Prostate gland (tissue), 2 donors: ENCODE measurements at regions not wholly inside any gene's neighbourhood (a gene's known extent, or its start where the extent isn't known, plus 50 kb on each side); places are given as distances from the start of the nearest gene placed in this dataset.
"Not testable (repeated sequence)": the region's sequence is repeated elsewhere in the genome, so short reads cannot be mapped to it uniquely, and the experiment has no call there.

ENCODE experiments used
- DNase-seq: peaks from one replicate; pipeline ENCODE4 v3.0.0-alpha.2; 2019; ENCODE audit warnings: low spot score
- H3K27ac ChIP-seq, 2 donors: fragments of 200-600 bp; sonication (generic); 2 replicates each; pipeline ENCODE4 v1.5.1; 2017 to 2019
- H3K27me3 ChIP-seq: fragments of 200-600 bp; sonication (generic); replicated peaks from 2 replicates; pipeline ENCODE4 v1.5.1; 2019; ENCODE audit not compliant: insufficient read depth
- H3K36me3 ChIP-seq, 2 donors: fragments of 200-600 bp; sonication (generic); 1 replicate in 1 of 2; 2 replicates in 1 of 2; pipeline versions ENCODE4 v1.5.1 to v1.8.1; 2017 to 2019
- H3K4me1 ChIP-seq: fragments of 200-600 bp; sonication (generic); replicated peaks from 2 replicates; pipeline ENCODE4 v1.5.1; 2019
- H3K4me3 ChIP-seq, 2 donors: fragments of 200-600 bp; sonication (generic); 2 replicates each; pipeline ENCODE4 v1.5.1; 2017 to 2019
- H3K9me3 ChIP-seq: fragments of 200-600 bp; sonication (generic); 2 replicates; pipeline ENCODE4 v1.5.1; 2017
- POLR2A ChIP-seq: fragments of 450-650 bp; IDR thresholded peaks from one replicate; pipeline ENCODE4 v1.6.1; 2016; ENCODE audit warnings: antibody characterized with exemption, mild to moderate bottlenecking
- POLR2AphosphoS5 ChIP-seq: sonication (generic); formaldehyde crosslinking; IDR thresholded peaks from one replicate; pipeline ENCODE4 v1.6.1; 2017; ENCODE audit warnings: antibody characterized with exemption
- WGBS: methylation state at CpG from one replicate; pipeline ENCODE4 v1.1.5; 2018; 5-methylcytosine and 5-hydroxymethylcytosine counted together
- intact Hi-C: fragments of 100-400 bp; cut with DNase I; formaldehyde crosslinking; loops from one replicate; pipeline ENCODE4 v1.14.2; 2022

- DNase-seq, intact Hi-C loops, H3K36me3 ChIP-seq, H3K4me1 ChIP-seq, H3K27ac ChIP-seq, H3K27me3 ChIP-seq, H3K4me3 ChIP-seq, H3K9me3 ChIP-seq: not testable (repeated sequence)
- WGBS = 35% methylated on average over 5 of the region's 7 CpGs
Measured at GRCh38 chr1:149157409-149157808, 54.1 kb upstream of the NBPF9 start.

- H3K4me1 ChIP-seq, DNase-seq, intact Hi-C loops, H3K4me3 ChIP-seq, H3K36me3 ChIP-seq, H3K27ac ChIP-seq, H3K27me3 ChIP-seq, H3K9me3 ChIP-seq: not testable (repeated sequence)
- 32% methylated on average over 1 of the region's 3 CpGs for WGBS
Measured at GRCh38 chr1:149158308-149158707, 55.0 kb upstream of the NBPF9 start.

- H3K4me3 ChIP-seq, DNase-seq, intact Hi-C loops, H3K9me3 ChIP-seq, H3K27ac ChIP-seq, H3K4me1 ChIP-seq, H3K36me3 ChIP-seq, H3K27me3 ChIP-seq: not testable (repeated sequence)
- WGBS = 40% methylated on average over 1 of the region's 19 CpGs
Measured at GRCh38 chr1:149163063-149163444, 59.7 kb upstream of the NBPF9 start.

GRCh38 chr1:149174765-149175164, 71.4 kb upstream of the NBPF9 start:
- intact Hi-C loops, H3K4me1 ChIP-seq, H3K9me3 ChIP-seq, H3K27me3 ChIP-seq, H3K27ac ChIP-seq, H3K4me3 ChIP-seq, H3K36me3 ChIP-seq: not testable (repeated sequence)
- 52% methylated on average over 3 of the region's 7 CpGs for WGBS
- peak; percentile 22 for TF ChIP-seq POLR2AphosphoS5
- DNase-seq = peak; percentile 20

GRCh38 chr1:149175812-149176211, 72.5 kb upstream of the NBPF9 start:
- intact Hi-C loops, H3K36me3 ChIP-seq, H3K4me1 ChIP-seq, H3K27me3 ChIP-seq, H3K27ac ChIP-seq, H3K9me3 ChIP-seq: not testable (repeated sequence)
- WGBS = 0% methylated on average over 10 of the region's 21 CpGs
- DNase-seq = peak; percentile 3
- peak overlapping the region; percentile 35 for H3K4me3 ChIP-seq

- intact Hi-C loops = not testable (repeated sequence)
Measured at GRCh38 chr1:149176453-149177316, 73.3 kb upstream of the NBPF9 start.

GRCh38 chr1:149190742-149191141, 87.4 kb upstream of the NBPF9 start:
- intact Hi-C loops, H3K4me1 ChIP-seq, H3K9me3 ChIP-seq, H3K36me3 ChIP-seq, H3K27ac ChIP-seq, H3K4me3 ChIP-seq, DNase-seq, H3K27me3 ChIP-seq: not testable (repeated sequence)
- 62% methylated on average over 2 of the region's 2 CpGs for WGBS

More at GRCh38 chr1:149176453-149177316, 73.3 kb upstream of the NBPF9 start:
- not testable (repeated sequence) for H3K27me3 ChIP-seq, H3K9me3 ChIP-seq, H3K4me1 ChIP-seq, H3K36me3 ChIP-seq
- H3K27ac ChIP-seq = peak overlapping the region; percentile 76 to 79
- peak overlapping the region; percentile 44 to 45 for H3K4me3 ChIP-seq
- TF ChIP-seq POLR2A = peak; percentile 44
- 0% methylated on average over 6 of the region's 68 CpGs for WGBS
- peak; percentile 21 for DNase-seq

GRCh38 chr1:149196651-149197050, 93.3 kb upstream of the NBPF9 start:
- H3K9me3 ChIP-seq, intact Hi-C loops, DNase-seq, H3K4me3 ChIP-seq, H3K36me3 ChIP-seq, H3K4me1 ChIP-seq, H3K27me3 ChIP-seq, H3K27ac ChIP-seq: not testable (repeated sequence)
- 100% methylated on average over 1 of the region's 1 CpG for WGBS

GRCh38 chr1:149200567-149200966, 97.2 kb upstream of the NBPF9 start:
- WGBS = 88% methylated on average over 1 of the region's 1 CpG
- intact Hi-C loops, H3K4me1 ChIP-seq, H3K36me3 ChIP-seq, H3K27me3 ChIP-seq, DNase-seq, H3K27ac ChIP-seq, H3K4me3 ChIP-seq, H3K9me3 ChIP-seq: not testable (repeated sequence)

GRCh38 chr1:149202283-149202682, 98.9 kb upstream of the NBPF9 start:
- 90% methylated on average over 1 of the region's 1 CpG for WGBS
- DNase-seq, H3K9me3 ChIP-seq, H3K36me3 ChIP-seq, intact Hi-C loops, H3K27ac ChIP-seq, H3K27me3 ChIP-seq, H3K4me1 ChIP-seq, H3K4me3 ChIP-seq: not testable (repeated sequence)

- DNase-seq, H3K27me3 ChIP-seq, H3K36me3 ChIP-seq, intact Hi-C loops, H3K27ac ChIP-seq, H3K9me3 ChIP-seq, H3K4me1 ChIP-seq, H3K4me3 ChIP-seq: not testable (repeated sequence)
- 82% methylated on average over 2 of the region's 2 CpGs for WGBS
Measured at GRCh38 chr1:149204396-149204795, 101.0 kb upstream of the NBPF9 start.

GRCh38 chr1:149208836-149209235, 105.5 kb upstream of the NBPF9 start:
- H3K9me3 ChIP-seq, H3K4me3 ChIP-seq, DNase-seq, intact Hi-C loops, H3K27me3 ChIP-seq, H3K27ac ChIP-seq, H3K36me3 ChIP-seq, H3K4me1 ChIP-seq: not testable (repeated sequence)
- WGBS = no CpG with 5 or more reads among the region's 1 CpG
